Fibroblast of villous mesenchyme (primary cell): ENCODE measurements at regions not wholly inside any gene's neighbourhood (a gene's known extent, or its start where the extent isn't known, plus 50 kb on each side); places are given as distances from the start of the nearest gene placed in this dataset.

Experiments used
- DNase-seq: peaks from one replicate; pipeline ENCODE4 v3.0.0-alpha.2; 2010; ENCODE audit warnings: low read depth
- H3K4me3 ChIP-seq: 2 replicates; pipeline ENCODE4 v1.5.1; 2011; ENCODE audit warnings: low read depth, mild to moderate bottlenecking, low read length
- CTCF ChIP-seq: IDR thresholded peaks from 2 replicates; pipeline ENCODE4 v1.5.1; 2012; ENCODE audit warnings: low read depth, mild to moderate bottlenecking, low read length; ENCODE audit not compliant: insufficient read depth

- H3K4me3 ChIP-seq, result no peak overlapping the region
- TF ChIP-seq CTCF, result no peak
- DNase-seq, result peak; percentile 1
Measured at GRCh38 chr15:46576646-46577395, 942.0 kb downstream of the SQOR start.

- H3K4me3 ChIP-seq, result no peak overlapping the region
- no peak for DNase-seq
- TF ChIP-seq CTCF, result no peak
Measured at GRCh38 chr15:46577767-46578166, 942.9 kb downstream of the SQOR start.

- DNase-seq, result no peak
Measured at GRCh38 chr15:46580487-46580886, 945.7 kb downstream of the SQOR start.

GRCh38 chr15:46580924-46581323 is 946.1 kb downstream of the SQOR start:
- no peak overlapping the region for H3K4me3 ChIP-seq
- TF ChIP-seq CTCF, result no peak
- DNase-seq, result no peak

More at GRCh38 chr15:46580487-46580886, 945.7 kb downstream of the SQOR start:
- no peak for TF ChIP-seq CTCF
- H3K4me3 ChIP-seq, result no peak overlapping the region

GRCh38 chr15:46589088-46589487 is 954.3 kb downstream of the SQOR start:
- DNase-seq, result no peak
- no peak overlapping the region for H3K4me3 ChIP-seq
- no peak for TF ChIP-seq CTCF

- no peak for TF ChIP-seq CTCF
- no peak overlapping the region for H3K4me3 ChIP-seq
- no peak for DNase-seq
Measured at GRCh38 chr15:46591462-46591861, 956.6 kb downstream of the SQOR start.

GRCh38 chr15:46595016-46595415 is 960.2 kb downstream of the SQOR start:
- DNase-seq, result no peak
- no peak overlapping the region for H3K4me3 ChIP-seq
- no peak for TF ChIP-seq CTCF
